GM19035 (cell line): ENCODE measurements at regions not wholly inside any gene's neighbourhood (a gene's known extent, or its start where the extent isn't known, plus 50 kb on each side); places are given as distances from the start of the nearest gene placed in this dataset.
A peak's percentile ranks its signal among the peaks of the same experiment; 100 is the strongest.

Experiments used
- ATAC-seq: cut with Tn5 transposase; IDR thresholded peaks from one replicate; pipeline ENCODE4 v1.9.1; 2021; ENCODE audit not compliant: unreplicated experiment

DNA sequence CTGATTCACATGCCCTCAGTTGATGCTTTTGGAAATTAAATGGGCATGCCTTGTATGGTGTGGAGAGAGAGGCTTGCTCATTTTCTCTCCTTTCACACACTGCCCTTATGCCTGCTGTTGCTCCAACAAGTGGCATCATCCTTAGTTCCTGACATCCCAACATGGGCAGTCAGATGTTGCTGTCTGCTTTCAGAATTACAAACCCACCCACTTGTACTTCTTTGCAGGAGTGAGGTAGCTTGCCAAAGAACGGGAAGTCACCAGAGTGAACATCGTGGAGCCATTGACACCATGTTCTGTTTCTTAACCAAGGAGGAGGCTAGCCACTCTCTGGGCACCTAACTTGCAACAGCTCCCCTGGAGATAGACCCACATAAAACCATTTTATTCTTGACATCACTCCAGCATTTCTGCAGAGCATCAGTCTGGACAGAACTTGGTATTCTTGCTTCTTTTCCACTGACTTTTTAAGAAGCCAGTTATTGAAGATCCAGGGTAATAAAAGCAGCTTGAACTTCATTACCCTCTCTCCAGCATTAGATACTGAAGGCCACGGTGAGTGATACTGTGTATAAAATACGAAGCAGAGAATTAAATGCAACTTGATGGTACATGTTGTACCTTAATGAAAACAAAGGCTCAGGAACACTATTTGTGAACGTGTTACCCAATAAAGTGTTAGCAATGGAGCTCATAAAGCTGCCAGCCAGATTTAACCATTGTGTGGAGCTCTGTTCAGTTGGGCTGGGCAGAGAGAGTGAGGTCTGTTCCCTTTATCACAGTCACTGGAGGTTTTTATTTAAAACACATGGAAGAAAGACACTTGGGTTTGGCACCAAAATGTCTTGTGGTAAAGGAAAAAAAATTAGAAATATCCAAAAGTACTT is 195.8 kb upstream of the HABP2 start:
- no peak for ATAC-seq

DNA sequence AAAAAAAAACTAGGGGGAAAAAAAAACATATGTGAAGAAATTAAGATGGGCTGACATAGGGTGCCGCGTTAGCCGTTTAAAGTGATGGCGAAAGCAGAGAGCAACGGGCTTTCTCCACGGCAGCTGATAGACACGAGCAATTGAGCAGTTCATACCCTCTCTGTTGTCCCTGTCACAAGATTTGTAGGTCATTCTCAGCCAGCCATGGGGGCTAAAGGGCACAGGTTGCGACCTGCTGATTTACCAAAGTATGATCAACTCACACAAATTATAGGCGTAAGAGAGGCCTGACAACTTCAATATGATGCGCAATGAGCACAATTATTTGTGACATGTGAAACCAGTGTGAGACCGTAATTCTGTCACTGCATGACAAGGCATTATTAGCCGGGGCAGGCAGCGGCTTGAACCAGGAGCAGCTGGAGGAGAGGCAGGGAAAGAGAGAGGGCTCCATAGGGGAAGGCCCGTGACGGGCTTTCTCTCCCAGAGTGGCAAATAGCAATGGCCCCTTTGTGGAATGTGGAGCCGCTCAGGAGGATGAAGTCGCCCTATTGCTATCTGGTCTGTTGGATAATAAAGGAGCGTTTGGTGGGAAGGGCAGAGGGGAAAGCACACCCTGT is 195.1 kb upstream of the HABP2 start:
- ATAC-seq = no peak

DNA sequence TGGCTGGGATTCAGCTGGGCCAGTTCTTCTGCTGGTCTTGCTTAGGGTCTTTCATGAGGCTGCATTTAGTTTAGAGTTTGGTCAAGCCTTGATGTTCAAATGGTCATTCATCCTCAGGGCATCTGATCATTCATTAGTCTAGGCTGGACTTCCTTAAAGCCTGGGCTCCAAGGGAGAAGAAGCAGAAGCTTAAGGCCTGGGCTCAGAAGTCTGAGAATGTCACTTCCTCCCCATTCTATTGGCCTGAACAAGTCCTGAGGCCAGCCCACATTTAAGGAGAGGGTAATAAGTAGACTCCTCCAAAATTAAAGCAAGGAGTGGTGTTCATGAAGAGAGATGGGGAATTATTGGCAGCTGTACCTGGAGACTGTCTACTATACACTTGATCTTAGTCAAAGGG is 193.2 kb upstream of the HABP2 start:
- no peak for ATAC-seq

DNA sequence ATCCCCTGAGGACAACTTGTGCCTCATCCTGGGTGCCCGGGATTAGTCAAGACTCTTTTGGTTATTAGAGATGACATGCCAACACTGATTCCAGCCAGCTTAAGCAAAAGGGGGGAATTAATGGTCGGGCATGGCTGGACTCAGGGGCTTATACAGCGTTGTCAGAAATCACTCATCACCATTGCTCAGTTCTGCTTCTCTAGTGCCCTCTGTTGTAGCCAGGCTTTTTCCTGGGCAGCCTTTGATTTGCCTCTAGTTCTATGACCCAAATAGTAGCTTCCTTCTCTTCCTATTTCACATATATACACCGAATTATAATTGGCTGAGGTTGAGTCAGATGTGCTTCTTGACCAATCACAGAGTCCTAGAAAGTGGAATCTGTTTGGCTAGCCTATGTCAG is 192.0 kb upstream of the HABP2 start:
- ATAC-seq = no peak

DNA sequence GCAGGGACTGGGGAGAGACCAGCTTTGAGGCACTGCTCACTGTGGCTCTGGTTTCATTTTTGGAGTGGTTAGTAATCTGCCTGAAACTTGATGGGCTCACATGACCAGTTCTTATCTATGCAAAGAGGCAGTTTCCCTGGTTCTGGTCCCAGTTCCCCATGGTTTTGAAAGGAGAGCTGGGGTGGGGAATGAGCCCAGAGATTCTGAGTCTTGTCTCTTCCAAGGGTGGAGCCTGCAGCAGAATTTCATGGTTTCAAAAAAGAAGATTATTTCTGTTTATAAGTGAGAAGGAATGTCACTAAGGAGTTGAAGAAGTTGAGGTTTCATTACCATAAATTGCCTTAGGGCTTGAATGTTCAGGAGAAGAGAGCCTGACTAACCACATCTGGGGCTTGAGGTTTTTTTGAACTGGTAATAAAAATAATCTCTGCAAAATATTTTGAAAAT is 190.2 kb upstream of the HABP2 start:
- no peak for ATAC-seq

DNA sequence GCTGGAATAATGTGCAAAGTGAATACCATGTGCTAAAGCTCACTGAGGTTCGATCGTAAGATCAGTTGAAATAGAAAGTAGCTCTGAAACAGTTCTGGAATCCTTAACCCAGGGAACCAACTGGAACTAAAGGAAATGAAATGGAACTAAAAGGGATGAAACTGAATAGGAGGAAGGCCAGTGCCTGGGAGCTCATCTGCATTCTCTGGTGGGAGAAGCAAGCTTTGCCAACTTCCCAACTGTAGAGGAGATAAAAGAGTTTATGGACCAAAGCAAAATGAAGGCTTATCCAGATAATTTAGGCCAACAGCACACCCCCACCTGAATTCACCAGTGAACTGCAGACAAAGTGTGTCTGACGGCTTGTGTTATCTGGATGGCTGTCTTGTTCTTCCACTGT is 188.6 kb upstream of the HABP2 start:
- no peak for ATAC-seq

DNA sequence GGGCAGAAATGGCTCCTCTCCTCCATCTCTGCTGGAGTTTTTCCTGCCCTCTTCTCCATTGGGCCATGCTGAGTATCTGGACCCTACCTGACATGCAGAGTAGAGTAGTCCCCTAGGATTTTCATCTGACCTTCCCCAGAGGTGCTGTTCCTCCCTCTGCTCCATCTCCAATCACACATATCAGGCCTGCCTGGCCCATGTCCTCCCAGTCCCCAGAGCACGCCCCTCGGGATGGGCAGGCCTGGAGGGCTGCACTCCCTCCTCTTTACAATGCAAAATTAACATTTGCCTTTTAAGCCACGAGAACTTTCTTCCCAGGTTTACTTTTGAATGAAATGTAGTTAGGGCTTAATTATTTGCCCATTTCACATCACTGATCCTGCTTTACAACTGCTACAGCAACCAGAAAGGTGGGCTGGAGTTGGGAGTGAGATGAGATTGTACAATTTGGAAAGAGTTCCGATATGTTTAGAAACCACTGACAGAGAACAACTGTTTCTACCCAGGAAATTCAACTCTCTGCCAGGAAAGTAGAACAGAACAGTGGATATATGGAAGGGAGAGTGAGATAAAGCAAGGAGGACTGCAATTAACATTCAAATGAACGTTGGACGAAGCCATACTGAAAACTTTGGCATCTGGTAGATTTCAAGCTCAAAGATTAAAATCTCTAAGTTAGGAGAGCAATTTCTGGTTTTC is 184.0 kb upstream of the HABP2 start:
- no peak for ATAC-seq

DNA sequence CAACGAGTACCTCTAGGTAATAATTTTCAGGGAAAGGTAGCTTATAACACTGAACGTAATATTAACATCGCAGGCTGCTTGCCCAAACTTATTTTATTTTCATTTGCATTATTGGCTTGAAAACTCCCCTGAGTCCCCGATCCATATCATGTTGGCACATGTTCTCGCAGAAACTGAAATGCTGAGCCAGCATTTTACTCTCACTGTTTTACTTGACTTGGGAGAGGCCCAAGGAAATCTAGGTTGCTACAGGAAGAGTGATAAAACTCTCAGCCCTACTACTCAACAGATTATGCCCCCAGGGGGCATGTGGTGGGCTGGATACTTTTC is 183.5 kb upstream of the HABP2 start:
- no peak for ATAC-seq

DNA sequence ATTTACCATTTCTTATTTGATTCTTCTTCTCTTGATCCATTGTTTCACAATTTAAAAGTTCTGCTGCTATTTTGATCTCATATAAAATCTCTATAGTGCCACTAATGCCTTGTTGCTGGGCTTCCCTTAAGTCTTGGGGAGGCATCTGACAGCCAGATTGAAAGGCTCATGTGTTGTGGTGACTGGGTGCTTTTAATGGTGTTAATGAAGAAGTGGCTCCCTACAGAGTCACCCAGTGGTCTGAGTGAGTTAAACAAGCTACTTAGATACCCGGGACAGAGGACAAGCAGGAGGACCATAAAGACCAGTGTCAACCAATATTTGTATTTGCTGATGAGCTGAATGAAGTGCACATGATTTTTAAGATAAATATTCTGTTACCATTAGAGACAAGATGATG is 176.4 kb upstream of the HABP2 start:
- no peak for ATAC-seq

DNA sequence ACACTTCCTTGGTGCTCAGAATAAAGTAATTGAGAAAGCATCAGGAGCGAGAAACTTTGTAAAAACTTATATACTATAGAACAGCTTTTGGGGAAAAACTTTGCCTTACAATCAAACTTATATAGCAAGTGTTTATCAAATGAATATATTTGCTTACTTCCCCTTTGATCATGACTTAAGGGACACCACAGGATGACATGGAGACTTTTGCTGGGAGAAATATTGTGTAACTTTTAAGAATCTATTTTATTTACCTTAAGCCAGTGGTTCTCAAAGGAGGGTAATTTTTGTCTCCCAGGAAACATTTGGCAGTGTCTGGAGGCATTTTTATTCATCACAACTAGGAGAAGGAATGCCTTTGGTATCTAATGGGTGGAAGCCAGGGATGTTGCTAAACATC is 173.8 kb upstream of the HABP2 start:
- no peak for ATAC-seq

DNA sequence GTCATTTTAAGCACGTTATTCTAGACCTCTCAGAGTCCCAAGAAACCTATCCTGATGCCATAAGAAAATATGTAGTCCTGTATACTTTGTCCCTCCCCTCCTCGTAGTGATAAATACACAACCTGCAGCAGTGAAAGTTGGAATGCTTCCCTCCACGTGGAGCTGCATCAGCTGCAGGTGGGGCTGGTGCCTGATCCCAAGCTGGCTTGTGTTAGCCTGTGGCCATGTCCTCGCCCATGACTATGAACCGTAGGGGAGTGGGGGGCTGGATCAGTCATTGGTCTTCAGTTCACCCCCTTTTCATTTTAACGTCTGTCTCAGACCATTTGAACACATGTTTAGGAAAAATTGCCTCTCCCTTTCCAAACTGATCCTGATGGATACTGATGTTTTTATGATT is 171.4 kb upstream of the HABP2 start:
- no peak for ATAC-seq

DNA sequence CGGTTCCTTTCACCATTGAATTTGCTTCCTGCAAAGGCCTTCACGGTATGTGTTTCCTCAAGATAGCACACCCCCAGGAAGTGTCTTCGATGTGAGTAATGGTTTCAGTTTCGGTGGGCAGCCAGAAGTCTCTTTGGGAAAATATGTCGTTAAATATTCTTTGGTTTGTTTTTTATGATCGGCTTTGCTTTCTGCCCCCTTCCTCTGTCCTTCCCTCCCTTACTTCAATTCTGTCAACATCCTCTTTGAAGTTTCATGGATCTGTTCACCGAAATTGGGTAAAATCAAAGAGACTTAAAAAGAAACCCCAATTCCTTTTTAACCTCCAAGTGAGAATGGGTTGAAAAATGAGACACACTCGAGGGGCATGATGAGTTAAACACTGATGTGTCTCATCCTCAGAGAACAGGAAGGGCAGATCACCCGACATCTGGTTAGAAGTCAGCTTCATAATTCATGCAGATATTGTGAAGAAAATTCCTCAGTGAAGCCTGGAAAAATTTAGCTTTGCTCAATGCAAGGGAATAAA is 170.8 kb upstream of the HABP2 start:
- no peak for ATAC-seq

DNA sequence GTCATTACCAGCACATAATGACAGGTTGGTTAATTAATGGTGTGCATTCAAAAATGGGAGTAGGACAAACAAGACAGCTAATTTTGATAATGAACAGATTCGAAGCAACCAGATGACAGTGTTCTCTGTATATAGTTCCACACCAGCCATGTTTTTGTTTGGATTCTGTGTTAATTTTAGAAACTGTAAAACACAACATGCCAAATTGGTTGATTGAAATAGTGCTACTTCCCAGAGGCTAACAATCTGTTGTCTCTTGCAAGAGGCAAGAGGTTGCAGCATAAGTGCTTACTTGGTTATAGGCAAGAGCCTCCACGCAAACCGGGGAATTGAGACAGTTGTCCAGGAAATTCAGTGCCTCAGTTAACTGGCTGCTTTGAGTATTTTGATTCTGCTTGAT is 170.2 kb upstream of the HABP2 start:
- no peak for ATAC-seq

DNA sequence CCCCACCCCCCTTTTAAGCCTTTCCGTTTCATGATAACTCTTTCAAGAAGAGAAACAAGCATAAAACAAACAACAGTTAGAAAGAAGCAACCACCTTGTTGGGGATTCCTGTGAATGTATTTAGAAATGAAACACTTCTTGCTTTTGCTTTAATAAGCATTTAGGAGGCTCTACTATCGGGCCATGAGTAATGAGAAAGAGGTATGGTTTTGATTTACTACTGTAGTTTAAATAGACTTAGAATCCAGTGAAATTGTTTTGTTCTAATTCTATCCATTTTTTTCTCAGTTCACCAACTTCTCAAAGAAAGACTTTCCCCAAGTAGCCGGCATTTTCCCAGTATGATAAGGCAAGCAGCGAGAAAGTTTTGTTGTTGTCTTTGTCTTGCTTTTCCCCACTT is 168.7 kb upstream of the HABP2 start:
- ATAC-seq = no peak

DNA sequence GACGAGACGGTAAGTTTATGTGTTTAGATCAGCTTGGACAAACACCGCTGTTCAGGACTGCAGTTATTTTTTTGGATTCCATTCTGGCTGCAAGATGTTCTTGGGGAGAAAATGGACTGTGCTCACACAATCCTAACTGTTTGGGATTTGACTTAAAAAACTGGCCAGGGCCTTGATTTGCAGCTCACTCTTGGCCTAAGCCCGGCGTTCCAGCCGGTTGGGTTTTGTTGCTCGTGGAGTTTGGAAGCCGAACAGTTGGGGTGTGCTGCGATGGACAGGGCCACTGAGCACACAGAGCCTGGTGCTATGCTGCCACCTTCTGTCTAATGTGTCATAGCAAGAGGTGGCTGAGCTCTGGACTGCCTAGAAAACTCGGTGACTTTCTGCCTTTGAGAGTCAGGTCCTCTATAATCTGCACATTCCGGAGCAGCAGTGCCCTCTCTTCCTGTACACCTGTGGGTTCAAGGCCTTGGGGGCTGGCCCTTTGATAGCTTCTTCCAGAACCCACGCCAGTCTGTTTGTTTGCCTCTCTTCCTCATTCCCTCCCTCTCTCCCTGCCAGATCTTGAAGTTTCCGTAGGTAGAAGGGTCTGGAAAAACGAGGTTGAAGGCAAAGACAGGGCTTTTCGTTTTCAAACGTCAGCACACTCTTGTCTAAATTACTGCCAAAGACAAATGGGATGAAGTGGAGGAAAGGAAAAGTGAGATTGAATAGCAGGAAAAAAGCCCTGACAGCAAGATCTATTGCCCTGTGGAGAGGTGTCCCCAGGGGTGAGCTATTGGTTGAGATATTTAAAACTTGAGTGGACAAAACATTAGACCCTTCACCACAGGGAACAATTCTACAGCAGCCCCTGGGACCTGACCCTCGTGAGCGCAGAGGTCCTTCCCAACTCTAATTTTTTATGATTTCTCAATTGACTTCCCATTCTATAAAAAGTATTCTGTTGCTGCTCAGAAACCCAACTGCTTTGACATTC is 167.5 kb upstream of the HABP2 start:
- peak; percentile 78 for ATAC-seq

DNA sequence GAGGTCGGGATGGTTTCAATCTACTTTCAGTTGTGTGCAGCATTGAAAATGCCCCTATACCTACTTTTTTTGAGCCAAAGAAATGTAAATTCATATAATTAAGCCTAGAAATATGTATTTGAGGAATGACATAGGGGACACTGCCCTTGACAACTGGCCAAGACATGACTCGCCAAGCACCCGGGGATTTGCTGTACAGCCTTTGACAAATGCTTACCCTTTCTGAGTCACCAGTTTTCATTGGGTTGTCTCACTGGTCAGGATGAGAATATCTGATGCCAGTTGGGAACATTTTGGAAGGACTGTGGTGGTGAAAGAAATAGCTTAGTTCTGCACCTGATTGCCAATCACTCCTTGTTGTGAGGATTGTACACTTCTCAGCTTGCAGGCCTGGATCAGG is 166.8 kb upstream of the HABP2 start:
- no peak for ATAC-seq

DNA sequence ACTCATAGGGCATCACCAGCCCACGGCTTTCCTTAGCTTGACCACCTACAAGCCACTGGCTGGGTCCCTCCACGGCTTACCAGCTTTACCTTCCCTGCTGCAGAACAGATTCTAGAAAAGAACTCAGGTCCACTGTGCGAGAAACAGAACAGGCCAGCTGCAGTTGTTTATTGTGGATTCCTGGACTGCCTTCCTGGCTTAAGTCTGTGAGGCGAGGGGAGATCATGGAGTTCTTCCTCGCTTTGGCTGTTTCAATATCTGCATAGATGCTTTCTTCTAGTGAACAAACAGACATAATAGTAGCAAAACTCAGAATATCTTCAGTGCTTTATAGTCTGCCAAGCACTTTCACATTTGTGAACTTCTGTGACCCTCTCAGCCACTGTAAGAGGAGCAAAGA is 162.9 kb upstream of the HABP2 start:
- ATAC-seq = no peak

DNA sequence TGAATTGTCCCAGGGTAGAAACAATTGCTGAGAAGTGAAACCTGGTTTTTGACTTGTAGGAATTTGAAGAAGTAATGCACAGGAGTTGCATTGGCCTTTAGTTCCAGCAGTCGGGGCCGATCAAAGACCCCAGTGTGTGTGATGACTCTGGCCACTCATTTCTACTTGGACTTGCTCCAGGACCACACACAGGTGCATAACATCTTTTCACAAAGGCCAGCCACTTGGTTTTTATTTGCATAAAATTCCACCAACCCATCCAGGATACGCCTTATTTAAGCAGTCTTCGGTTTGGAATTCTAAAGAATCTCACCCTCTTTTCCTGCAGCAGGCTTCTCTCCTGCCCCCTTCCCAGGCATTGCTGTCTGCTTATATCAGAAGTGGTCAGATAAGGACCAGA is 162.0 kb upstream of the HABP2 start:
- ATAC-seq = no peak

DNA sequence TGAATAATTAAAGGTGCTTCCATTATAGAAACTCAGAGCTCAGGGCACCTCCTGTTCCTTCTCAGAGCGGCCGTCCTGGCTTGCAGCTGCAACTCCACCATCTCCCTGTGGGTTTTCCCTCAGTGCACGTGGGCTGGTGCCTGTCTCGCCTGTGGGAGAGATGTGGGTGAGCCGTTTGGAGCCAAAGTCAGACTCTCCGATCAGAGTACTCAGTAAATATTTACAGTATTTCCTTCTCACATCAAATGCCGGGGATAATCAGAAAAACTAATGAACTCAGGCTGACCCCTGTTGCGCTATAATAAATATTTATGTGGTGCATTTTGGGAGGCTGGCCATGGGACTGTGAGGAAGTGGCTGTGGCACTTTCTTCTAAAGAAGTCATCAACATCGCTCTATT is 155.8 kb upstream of the HABP2 start:
- ATAC-seq = no peak

DNA sequence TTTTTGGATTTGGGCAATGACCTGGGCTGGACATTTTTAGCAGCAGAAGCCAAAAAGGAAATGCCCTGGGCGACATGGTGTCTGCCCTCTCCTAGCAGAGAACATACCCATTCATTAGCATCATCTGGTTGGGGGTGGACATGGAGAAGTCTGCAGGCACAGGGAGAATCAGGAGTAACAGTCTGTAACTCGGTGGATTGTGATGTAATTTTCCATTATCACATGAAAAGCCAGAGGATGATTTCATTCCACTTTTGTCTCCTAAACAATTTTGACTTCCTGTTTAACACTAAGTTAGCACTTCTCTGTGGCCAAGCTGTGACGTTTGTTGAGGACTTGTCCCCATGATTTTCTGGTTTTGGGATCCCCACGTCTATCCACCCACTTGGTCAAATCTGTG is 153.8 kb upstream of the HABP2 start:
- ATAC-seq = no peak

DNA sequence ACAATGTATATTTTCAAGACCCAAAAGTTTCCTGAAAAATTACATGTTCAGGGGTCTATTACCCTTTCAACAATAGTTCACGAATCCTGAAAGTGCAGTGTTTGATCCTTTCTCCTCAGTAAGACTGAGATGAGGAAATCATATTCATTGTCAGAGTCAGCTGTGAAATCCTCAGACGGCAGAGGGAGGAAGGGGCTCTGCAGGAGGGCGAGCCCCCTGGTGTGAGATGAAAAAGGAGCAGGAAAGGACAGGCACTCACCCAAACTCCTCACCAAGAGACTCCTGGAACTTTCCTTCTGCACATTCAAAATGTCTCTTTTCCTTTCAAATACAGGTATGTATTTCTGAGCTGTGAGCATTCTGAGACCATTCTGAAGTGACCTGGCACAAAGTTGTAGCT is 150.3 kb upstream of the HABP2 start:
- no peak for ATAC-seq
